ENCODE measurements at regions not wholly inside any gene's neighbourhood (a gene's known extent, or its start where the extent isn't known, plus 50 kb on each side); places are given as distances from the start of the nearest gene placed in this dataset.

- TF ChIP-seq CTCF (conservative IDR thresholded peaks at IDR 0.05; ENCODE audit: low read length) (no peak), EZH2phosphoT487 (IDR thresholded peaks at IDR 0.05; ENCODE audit: borderline replicate concordance, low read depth, low read length) (no peak)
- Histone ChIP-seq H3K4me2 (ENCODE audit: low read length) (no peak overlapping the region), H3K9me3 (ENCODE audit: low read length) (no peaks in the 10 kb centered on the region), H3K79me2 (ENCODE audit: insufficient read depth, low read depth, low read length) (no peaks in the 10 kb centered on the region), H3K4me1 (ENCODE audit: insufficient read depth, low read length, poor library complexity, severe bottlenecking) (no peaks in the 10 kb centered on the region), H3K4me3 (ENCODE audit: low read depth, low read length, poor library complexity, severe bottlenecking) (no peak overlapping the region), H2AFZ (ENCODE audit: low read length) (no peak overlapping the region), H4K20me1 (ENCODE audit: insufficient read depth, low read length) (no peaks in the 10 kb centered on the region), H3K36me3 (ENCODE audit: insufficient read depth, low read length) (no peaks in the 10 kb centered on the region), H3K9me2 (ENCODE audit: insufficient read depth, low read length) (no peaks in the 10 kb centered on the region), H3K27ac (ENCODE audit: low read depth, low read length, poor library complexity, severe bottlenecking) (no peak overlapping the region)
- intact Hi-C loops (cut with micrococcal nuclease; ENCODE audit: unreplicated experiment): no loop called here
- no peak for DNase-seq (ENCODE audit: low spot score)
- ChIA-PET CTCF (ENCODE audit: unreplicated experiment) (no interaction called here), POLR2A (no interaction called here)
- BruUV-seq (replicated peaks): no TSS peak
Measured at GRCh38 chr7:115844857-115845256, 185.7 kb downstream of the TFEC start.

DNA sequence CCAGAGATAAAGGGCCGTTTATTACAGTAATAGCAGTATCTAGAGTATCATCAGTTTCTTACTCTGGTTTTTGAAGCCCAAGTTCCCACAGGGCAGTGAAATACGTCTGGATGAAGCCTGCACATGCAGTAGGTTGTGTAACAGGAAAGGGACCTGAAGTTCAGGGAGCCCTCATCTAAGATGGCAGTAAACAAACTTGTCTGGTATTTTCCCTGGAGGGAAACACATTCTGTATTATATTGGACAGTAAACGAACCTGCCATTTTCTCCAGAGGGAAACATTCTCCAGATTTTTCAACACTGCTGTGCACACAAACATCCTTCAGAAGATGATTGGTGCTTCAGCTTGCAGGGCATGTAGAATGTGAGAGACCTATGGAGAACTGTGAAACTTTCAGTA, 189.9 kb downstream of the TFEC start:
- H3K9me3 ChIP-seq (ENCODE audit: low read length): no peaks in the 10 kb centered on the region
- no peak overlapping the region for H2AFZ ChIP-seq (ENCODE audit: low read length)
- BruUV-seq (replicated peaks): no TSS peak
- CTCF ChIA-PET (ENCODE audit: unreplicated experiment): no interaction called here
- no peaks in the 10 kb centered on the region for H3K79me2 ChIP-seq (ENCODE audit: insufficient read depth, low read depth, low read length)
- no peak for DNase-seq (ENCODE audit: low spot score)
- no peaks in the 10 kb centered on the region for H3K4me1 ChIP-seq (ENCODE audit: insufficient read depth, low read length, poor library complexity, severe bottlenecking)
- no peaks in the 10 kb centered on the region for H4K20me1 ChIP-seq (ENCODE audit: insufficient read depth, low read length)
- H3K9me2 ChIP-seq (ENCODE audit: insufficient read depth, low read length): no peaks in the 10 kb centered on the region
- POLR2A ChIA-PET: no interaction called here
- no peak for TF ChIP-seq CTCF (conservative IDR thresholded peaks at IDR 0.05; ENCODE audit: low read length)
- no peak for TF ChIP-seq EZH2phosphoT487 (IDR thresholded peaks at IDR 0.05; ENCODE audit: borderline replicate concordance, low read depth, low read length)
- H3K4me2 ChIP-seq (ENCODE audit: low read length): no peak overlapping the region
- H3K27ac ChIP-seq (ENCODE audit: low read depth, low read length, poor library complexity, severe bottlenecking): no peak overlapping the region
- no peak overlapping the region for H3K4me3 ChIP-seq (ENCODE audit: low read depth, low read length, poor library complexity, severe bottlenecking)
- intact Hi-C loops (cut with micrococcal nuclease; ENCODE audit: unreplicated experiment): no loop called here
- no peaks in the 10 kb centered on the region for H3K36me3 ChIP-seq (ENCODE audit: insufficient read depth, low read length)

DNA sequence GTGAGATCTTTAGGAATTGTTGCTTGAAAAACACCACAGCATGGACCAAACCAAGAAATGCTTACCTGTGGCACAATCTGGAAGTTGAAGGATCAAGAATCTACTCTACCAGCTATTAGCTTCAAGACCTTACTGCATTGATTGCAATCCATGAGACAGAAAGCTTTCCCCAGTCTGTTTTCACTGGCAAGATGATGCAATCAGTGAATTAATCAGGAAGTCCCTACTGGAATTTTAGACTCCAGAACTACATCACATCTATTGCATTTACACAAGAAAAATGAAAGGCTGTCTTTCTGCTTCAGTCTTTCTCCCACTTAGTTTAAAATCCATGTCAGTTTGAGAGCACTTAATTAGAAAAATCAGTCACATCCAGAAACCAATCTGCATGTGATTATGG, 191.7 kb downstream of the TFEC start:
- Histone ChIP-seq H2AFZ (ENCODE audit: low read length) (no peak overlapping the region), H3K4me2 (ENCODE audit: low read length) (no peak overlapping the region), H3K36me3 (ENCODE audit: insufficient read depth, low read length) (no peaks in the 10 kb centered on the region), H3K9me2 (ENCODE audit: insufficient read depth, low read length) (no peaks in the 10 kb centered on the region), H4K20me1 (ENCODE audit: insufficient read depth, low read length) (no peaks in the 10 kb centered on the region), H3K9me3 (ENCODE audit: low read length) (no peaks in the 10 kb centered on the region), H3K79me2 (ENCODE audit: insufficient read depth, low read depth, low read length) (no peaks in the 10 kb centered on the region), H3K4me3 (ENCODE audit: low read depth, low read length, poor library complexity, severe bottlenecking) (no peak overlapping the region), H3K27ac (ENCODE audit: low read depth, low read length, poor library complexity, severe bottlenecking) (no peak overlapping the region), H3K4me1 (ENCODE audit: insufficient read depth, low read length, poor library complexity, severe bottlenecking) (no peaks in the 10 kb centered on the region)
- POLR2A ChIA-PET: no interaction called here
- intact Hi-C loops (cut with micrococcal nuclease; ENCODE audit: unreplicated experiment): no loop called here
- no peak for DNase-seq (ENCODE audit: low spot score)
- CTCF ChIA-PET (ENCODE audit: unreplicated experiment): no interaction called here
- BruUV-seq (replicated peaks): no TSS peak
- TF ChIP-seq EZH2phosphoT487 (IDR thresholded peaks at IDR 0.05; ENCODE audit: borderline replicate concordance, low read depth, low read length) (no peak), CTCF (conservative IDR thresholded peaks at IDR 0.05; ENCODE audit: low read length) (no peak)
